GM19239 (cell line): ENCODE measurements at regions not wholly inside any gene's neighbourhood (a gene's known extent, or its start where the extent isn't known, plus 50 kb on each side); places are given as distances from the start of the nearest gene placed in this dataset.

Experiments used
- DNase-seq: peaks from one replicate; pipeline ENCODE4 v3.0.0; 2011; ENCODE audit warnings: low spot score; ENCODE audit not compliant: insufficient read length
- FAIRE-seq: peaks from 2 replicates; lab custom pipeline; 2011; peaks lifted over from hg19 to GRCh38; lab: Jason Lieb, UNC

GRCh38 chr12:5348057-5348456, 83.9 kb upstream of the NTF3 start:
- FAIRE-seq = no peak

GRCh38 chr12:5348491-5348890, 83.4 kb upstream of the NTF3 start:
- no peak for DNase-seq
- no peak for FAIRE-seq

More at GRCh38 chr12:5348057-5348456, 83.9 kb upstream of the NTF3 start:
- DNase-seq = no peak

GRCh38 chr12:5364036-5364770, 67.7 kb upstream of the NTF3 start:
- no peak for DNase-seq
- no peak for FAIRE-seq

- FAIRE-seq = no peak
- no peak for DNase-seq
Observed at GRCh38 chr12:5369298-5369697, 62.6 kb upstream of the NTF3 start.

- FAIRE-seq = no peak
- DNase-seq = no peak
Observed at GRCh38 chr12:5371631-5372030, 60.3 kb upstream of the NTF3 start.

GRCh38 chr12:5374713-5375112, 57.2 kb upstream of the NTF3 start:
- no peak for FAIRE-seq
- DNase-seq = no peak

- FAIRE-seq (no peak), DNase-seq (no peak)
Observed at GRCh38 chr12:5375547-5376295, 56.2 kb upstream of the NTF3 start.

- FAIRE-seq (no peak), DNase-seq (no peak)
Observed at GRCh38 chr12:5376591-5377207, 55.2 kb upstream of the NTF3 start.

GRCh38 chr12:5377997-5378592, 53.8 kb upstream of the NTF3 start:
- no peak for FAIRE-seq
- no peak for DNase-seq

GRCh38 chr12:5379749-5380496, 52.0 kb upstream of the NTF3 start:
- FAIRE-seq = no peak
- DNase-seq = no peak
